GM12874 (cell line): ENCODE measurements at regions not wholly inside any gene's neighbourhood (a gene's known extent, or its start where the extent isn't known, plus 50 kb on each side); places are given as distances from the start of the nearest gene placed in this dataset.

Experiments
- TF ChIP-seq, protein P1 (sequence below): IDR thresholded peaks from 2 replicates; pipeline ENCODE4 v1.5.1; 2011; ENCODE audit warnings: low read depth, mild to moderate bottlenecking, control low read depth, low read length, moderate library complexity; ENCODE audit not compliant: insufficient read depth

DNA sequence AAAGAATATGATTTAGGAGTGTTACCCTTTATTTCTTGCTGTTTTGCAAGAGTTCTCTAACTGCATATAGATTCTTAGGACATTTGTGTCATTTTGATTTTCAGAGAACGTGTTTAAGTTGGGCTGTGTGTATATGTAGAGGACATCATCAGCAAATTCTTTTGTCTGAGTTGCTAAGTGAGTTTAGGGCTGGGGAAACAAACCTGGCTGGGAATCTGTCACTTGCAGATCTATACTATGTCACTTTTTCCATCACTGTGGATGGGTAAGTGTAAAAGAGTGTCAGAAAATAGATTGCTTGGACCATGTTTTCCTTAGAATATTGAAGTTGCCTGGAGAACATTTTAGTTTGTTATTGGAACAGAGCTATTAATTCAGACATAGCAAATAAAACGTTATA is 349.1 kb upstream of the NEGR1 start:
- TF ChIP-seq, protein P1, sequence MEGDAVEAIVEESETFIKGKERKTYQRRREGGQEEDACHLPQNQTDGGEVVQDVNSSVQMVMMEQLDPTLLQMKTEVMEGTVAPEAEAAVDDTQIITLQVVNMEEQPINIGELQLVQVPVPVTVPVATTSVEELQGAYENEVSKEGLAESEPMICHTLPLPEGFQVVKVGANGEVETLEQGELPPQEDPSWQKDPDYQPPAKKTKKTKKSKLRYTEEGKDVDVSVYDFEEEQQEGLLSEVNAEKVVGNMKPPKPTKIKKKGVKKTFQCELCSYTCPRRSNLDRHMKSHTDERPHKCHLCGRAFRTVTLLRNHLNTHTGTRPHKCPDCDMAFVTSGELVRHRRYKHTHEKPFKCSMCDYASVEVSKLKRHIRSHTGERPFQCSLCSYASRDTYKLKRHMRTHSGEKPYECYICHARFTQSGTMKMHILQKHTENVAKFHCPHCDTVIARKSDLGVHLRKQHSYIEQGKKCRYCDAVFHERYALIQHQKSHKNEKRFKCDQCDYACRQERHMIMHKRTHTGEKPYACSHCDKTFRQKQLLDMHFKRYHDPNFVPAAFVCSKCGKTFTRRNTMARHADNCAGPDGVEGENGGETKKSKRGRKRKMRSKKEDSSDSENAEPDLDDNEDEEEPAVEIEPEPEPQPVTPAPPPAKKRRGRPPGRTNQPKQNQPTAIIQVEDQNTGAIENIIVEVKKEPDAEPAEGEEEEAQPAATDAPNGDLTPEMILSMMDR: no peak

DNA sequence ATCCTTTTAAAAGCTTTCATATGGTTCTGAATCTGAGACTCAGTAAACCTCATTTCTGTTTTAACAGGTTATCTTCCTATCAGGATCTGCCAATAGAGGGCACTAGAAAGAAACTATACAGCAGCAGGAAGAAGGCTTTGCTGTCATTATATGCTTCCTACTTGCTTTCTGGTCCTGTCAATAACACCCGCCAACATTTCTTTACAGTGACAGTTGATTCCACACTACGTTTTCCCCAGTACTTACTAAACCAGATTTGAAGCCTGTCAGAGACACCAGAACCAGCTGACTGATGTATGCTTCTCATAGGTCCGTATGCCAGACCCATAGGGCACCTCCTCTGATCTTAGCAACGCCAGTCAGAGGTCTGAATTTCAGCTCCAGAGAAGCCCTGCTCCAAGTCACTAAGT is 341.0 kb upstream of the NEGR1 start:
- TF ChIP-seq, protein P1: peak; percentile 45; the same call in 1 of the 2 replicates

DNA sequence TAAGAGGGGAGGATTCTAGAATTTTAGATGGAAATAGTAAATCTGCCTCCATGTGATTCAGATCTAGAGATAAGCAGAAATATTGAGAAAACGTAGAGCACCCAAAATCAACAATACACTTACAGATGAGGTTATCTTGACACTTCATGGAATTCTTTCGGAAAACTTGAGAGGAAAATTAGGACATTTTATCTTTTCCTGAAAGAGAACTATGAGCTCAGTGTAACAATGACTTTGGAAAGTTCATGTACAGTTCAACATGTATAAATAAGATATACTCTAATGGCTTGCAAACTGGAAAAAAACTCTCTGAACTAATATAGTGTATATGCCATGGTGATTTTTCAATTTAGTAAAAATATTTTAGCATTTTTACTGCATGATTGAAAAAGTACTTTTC is 338.1 kb upstream of the NEGR1 start:
- TF ChIP-seq, protein P1: no peak

DNA sequence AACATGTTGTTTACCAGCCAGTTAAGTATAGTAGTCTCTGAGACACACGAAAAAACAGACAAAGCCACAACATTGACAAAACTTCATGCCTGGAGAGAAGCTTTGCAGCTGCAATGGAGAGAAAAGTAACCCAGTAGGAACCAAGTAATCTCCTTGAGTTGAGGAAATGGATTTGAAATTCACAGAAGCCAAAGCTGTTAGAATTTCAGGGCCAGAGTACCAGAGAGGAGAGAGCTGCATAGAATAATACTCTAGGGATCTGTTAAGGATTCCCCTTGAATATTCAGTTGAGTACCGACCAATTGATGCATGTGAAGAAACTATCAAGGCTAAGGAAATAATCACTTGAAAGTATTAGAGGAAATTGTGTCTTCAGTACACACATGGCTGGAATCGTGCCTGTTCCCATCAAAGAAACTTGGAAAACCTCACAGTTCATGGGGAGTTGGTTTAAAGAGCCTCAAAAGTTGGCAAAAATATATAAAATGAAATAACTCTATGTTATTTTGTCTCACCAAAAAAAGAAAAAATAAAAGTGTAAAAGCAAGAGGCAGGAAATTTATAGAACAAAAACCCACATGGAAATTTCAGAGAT is 324.0 kb upstream of the NEGR1 start:
- TF ChIP-seq, protein P1: no peak

DNA sequence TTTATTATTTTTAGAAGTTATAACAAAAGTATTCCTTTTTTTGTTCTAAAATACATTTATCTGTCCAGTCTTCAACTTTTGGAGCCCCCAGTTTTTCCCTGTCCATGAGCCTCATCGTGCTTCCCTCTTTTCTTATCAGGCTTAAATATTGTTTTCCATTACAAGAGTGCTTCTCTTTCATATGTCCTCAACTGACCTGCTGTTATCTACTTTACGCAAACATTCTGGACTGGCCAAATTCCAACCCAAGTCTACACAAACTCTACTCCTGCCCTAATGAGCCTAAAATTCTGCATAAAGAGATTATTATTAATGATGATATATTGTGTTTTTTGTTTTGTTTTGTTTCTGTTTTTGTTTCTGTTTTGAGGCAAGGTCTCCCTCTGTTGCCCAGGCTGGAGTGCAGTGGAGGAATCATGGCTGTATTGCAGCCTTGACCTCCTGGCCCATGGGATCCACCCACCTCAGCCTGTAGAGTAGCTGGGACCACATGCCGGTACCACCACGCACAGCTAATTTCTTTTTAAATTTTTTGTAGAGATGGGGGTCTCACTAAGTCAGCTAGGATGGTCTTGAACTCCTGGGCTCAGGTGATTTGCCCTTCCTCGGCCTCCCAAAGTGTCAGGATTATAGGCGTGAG is 318.8 kb upstream of the NEGR1 start:
- TF ChIP-seq, protein P1: no peak

DNA sequence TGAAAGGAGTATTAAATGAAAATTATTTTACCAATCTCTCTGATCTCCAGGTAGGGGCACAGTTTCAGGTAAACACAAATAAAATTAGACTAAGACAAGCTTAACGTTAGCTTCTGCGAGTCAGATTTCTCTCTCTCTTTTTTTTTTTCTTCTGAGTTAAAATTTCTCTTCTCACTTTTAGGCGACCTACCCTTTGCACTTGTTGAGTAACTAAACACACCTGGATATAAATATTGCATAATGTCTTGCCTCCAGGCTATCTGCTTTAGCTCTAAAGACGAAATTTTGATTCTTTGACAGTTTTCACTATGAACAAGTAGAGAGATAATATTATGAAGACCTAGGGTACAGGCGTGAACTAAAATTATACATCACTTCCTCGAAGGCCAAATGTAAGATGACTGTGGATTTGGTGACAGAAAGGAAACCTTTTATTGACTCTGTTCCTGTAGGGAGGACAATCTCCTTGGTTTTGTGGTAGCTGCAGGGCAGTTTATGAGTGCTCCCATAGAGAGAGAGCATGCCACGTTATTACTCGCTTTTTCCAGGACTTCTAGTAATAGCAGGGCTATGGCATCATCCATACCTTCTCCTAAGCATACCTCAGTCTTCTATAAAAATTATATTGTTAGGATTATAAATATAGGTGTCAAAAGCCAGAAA is 303.8 kb upstream of the NEGR1 start:
- TF ChIP-seq, protein P1: no peak

DNA sequence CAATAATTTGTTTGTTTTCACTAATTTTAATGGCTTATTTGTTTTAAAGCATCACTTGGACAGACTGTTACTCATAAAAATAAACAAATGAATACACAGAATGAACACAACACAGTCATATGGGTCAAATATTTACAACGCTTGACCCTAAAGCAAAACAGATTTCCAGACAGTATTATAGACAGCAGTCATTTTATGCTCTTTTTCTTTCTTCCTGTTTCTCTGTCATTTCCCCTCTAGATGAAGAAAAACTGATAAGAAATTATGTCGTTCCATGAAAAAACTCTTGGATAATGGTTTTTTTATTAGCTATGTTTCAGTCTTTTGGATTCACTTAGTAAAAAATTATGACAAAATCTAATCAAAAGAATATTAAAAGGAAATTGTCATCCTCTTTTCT is 297.3 kb upstream of the NEGR1 start:
- TF ChIP-seq, protein P1: no peak
